ENCODE measurements at regions not wholly inside any gene's neighbourhood (a gene's known extent, or its start where the extent isn't known, plus 50 kb on each side); places are given as distances from the start of the nearest gene placed in this dataset.

DNA sequence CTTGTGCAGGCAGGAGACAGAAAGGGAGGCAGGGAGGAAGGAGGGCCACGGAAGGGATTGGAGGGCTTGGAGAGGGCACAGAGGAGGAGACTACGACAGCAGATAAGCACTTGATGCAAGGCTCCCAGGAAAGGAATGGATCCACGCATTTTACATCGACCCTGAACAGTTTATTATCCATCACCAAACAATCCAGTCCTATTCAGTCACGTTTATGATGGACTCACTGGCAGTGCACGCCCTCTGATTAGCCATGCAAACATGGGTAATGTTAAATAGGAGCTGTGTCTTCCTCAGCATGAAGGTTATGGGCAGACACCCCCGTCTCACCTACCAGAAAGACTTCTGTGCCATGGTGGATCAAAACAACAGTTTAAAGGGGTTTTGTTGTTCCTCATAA is 80.2 kb upstream of the SNRK start:
- ATAC-seq (ENCODE audit: poor library complexity) (no peak), DNase-seq (no peak)
- Mint-ChIP-seq H3K27ac (no peak overlapping the region), H3K4me1 (ENCODE audit: low read depth) (peaks cover 5% of the 10 kb centered on the region), H3K9me3 (no peaks in the 10 kb centered on the region), H3K27me3 (no peaks in the 10 kb centered on the region), H3K36me3 (ENCODE audit: low read depth) (no peaks in the 10 kb centered on the region), H3K4me3 (no peak overlapping the region)
- Histone ChIP-seq H3K27ac (ENCODE audit: low read depth in 1 of 2, low read length in 2 of 2) (no peak overlapping the region), H3K27me3 (ENCODE audit: control insufficient read depth in 1 of 2, insufficient read depth in 2 of 2, low read length in 2 of 2) (no peaks in the 10 kb centered on the region), H3K4me1 (ENCODE audit: insufficient read depth, low read length) (no peaks in the 10 kb centered on the region), H3K9me3 (ENCODE audit: control insufficient read depth in 1 of 2, insufficient read depth in 1 of 2, low read length in 2 of 2) (no peaks in the 10 kb centered on the region), H3K4me3 (ENCODE audit: low read length) (no peak overlapping the region), H3K36me3 (ENCODE audit: insufficient read depth, low read length) (no peaks in the 10 kb centered on the region)
- POLR2A ChIA-PET, result interaction anchor here (0.6 kb wide), 1 partner anchor 184 kb away, joined by 3 read pairs; no protein-coding TSS in a partner anchor
- CTCF ChIA-PET, result no interaction called here
- intact Hi-C loops (cut with DNase I, micrococcal nuclease), result loop anchor here in 1 of 2 experiments (2.0 kb wide), 1 partner anchor 21 kb away; no protein-coding TSS in a partner anchor
- no peak for TF ChIP-seq CTCF (IDR thresholded peaks at IDR 0.05)

DNA sequence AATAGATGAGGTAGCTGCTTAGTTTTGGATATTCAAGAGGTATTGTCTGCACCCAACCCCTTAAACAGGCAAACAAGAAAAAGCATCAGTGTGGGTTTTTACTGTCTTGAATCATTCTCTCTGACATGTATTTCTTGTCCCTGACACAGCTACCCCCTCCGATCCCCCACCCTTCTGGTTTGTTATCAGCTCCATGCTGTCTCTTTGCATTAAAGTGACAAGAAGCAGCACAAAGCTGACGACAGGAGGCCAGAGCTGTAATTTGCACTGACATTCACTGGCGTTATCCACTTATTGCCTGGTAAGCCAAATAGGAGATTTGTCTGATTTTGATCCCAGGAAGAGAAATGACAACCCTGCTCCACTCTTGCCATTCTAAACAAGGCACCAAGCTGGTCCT is 83.3 kb upstream of the SNRK start:
- Mint-ChIP-seq H3K27ac (no peak overlapping the region), H3K4me1 (ENCODE audit: low read depth) (peaks cover 19% of the 10 kb centered on the region), H3K27me3 (no peaks in the 10 kb centered on the region), H3K9me3 (no peaks in the 10 kb centered on the region), H3K36me3 (ENCODE audit: low read depth) (no peaks in the 10 kb centered on the region), H3K4me3 (no peak overlapping the region)
- ChIA-PET CTCF (interaction anchor here (0.7 kb wide), 1 partner anchor 40 kb away, joined by 3 read pairs; no protein-coding TSS in a partner anchor), POLR2A (interaction anchor here (2.6 kb wide), 1 partner anchor 23 kb away, joined by 7 read pairs; no protein-coding TSS in a partner anchor)
- Histone ChIP-seq H3K4me3 (ENCODE audit: low read length) (no peak overlapping the region), H3K27ac (ENCODE audit: low read depth in 1 of 2, low read length in 2 of 2) (no peak overlapping the region), H3K36me3 (ENCODE audit: insufficient read depth, low read length) (no peaks in the 10 kb centered on the region), H3K4me1 (ENCODE audit: insufficient read depth, low read length) (peaks cover 4% of the 10 kb centered on the region), H3K27me3 (ENCODE audit: control insufficient read depth in 1 of 2, insufficient read depth in 2 of 2, low read length in 2 of 2) (no peaks in the 10 kb centered on the region), H3K9me3 (ENCODE audit: control insufficient read depth in 1 of 2, insufficient read depth in 1 of 2, low read length in 2 of 2) (no peaks in the 10 kb centered on the region)
- intact Hi-C loops (cut with DNase I, micrococcal nuclease), result no loop called here
- DNase-seq (no peak), ATAC-seq (ENCODE audit: poor library complexity) (no peak)
- TF ChIP-seq CTCF (IDR thresholded peaks at IDR 0.05), result no peak

GRCh38 chr3:43201581-43201980 is 84.8 kb upstream of the SNRK start:
- Histone ChIP-seq H3K9me3 (ENCODE audit: control insufficient read depth in 1 of 2, insufficient read depth in 1 of 2, low read length in 2 of 2) (no peaks in the 10 kb centered on the region), H3K4me3 (ENCODE audit: low read length) (no peak overlapping the region), H3K27ac (ENCODE audit: low read depth in 1 of 2, low read length in 2 of 2) (no peak overlapping the region), H3K27me3 (ENCODE audit: control insufficient read depth in 1 of 2, insufficient read depth in 2 of 2, low read length in 2 of 2) (no peaks in the 10 kb centered on the region), H3K36me3 (ENCODE audit: insufficient read depth, low read length) (no peaks in the 10 kb centered on the region), H3K4me1 (ENCODE audit: insufficient read depth, low read length) (peaks cover 7% of the 10 kb centered on the region)
- Mint-ChIP-seq H3K9me3 (no peaks in the 10 kb centered on the region), H3K4me3 (no peak overlapping the region), H3K27ac (no peak overlapping the region), H3K27me3 (no peaks in the 10 kb centered on the region), H3K4me1 (ENCODE audit: low read depth) (peaks cover 33% of the 10 kb centered on the region), H3K36me3 (ENCODE audit: low read depth) (no peaks in the 10 kb centered on the region)
- ChIA-PET POLR2A (interaction anchor here (2.6 kb wide), 1 partner anchor 22 kb away, joined by 7 read pairs; no protein-coding TSS in a partner anchor), CTCF (no interaction called here)
- ATAC-seq (ENCODE audit: poor library complexity), result no peak
- no peak for DNase-seq
- intact Hi-C loops (cut with DNase I, micrococcal nuclease), result no loop called here
- no peak for TF ChIP-seq CTCF (IDR thresholded peaks at IDR 0.05)

Measured in CD4-positive, alpha-beta T cell (primary cell).